Right cardiac atrium (tissue), 5 donors: ENCODE measurements at regions not wholly inside any gene's neighbourhood (a gene's known extent, or its start where the extent isn't known, plus 50 kb on each side); places are given as distances from the start of the nearest gene placed in this dataset.

ENCODE experiments used
- ATAC-seq, 2 donors: fragments of 200-7000 bp; cut with Tn5 transposase; one replicate each; pipeline versions ENCODE4 v1.8.0 to v1.9.1; 2020; ENCODE audit warnings: moderate library complexity in 2 of 2, mild to moderate bottlenecking in 1 of 2
- DNase-seq, 3 donors: peaks; one replicate each; pipeline ENCODE4 v3.0.0-alpha.2; 2020
- H3K27ac ChIP-seq: one replicate; pipeline ENCODE4 v1.5.1; 2013; ENCODE audit warnings: mild to moderate bottlenecking, low read length, control low read depth, moderate library complexity
- H3K27me3 ChIP-seq: one replicate; pipeline ENCODE4 v1.6.1; 2013; ENCODE audit not compliant: control insufficient read depth, insufficient read depth
- H3K4me1 ChIP-seq: one replicate; pipeline ENCODE4 v1.6.1; 2013; ENCODE audit warnings: low read length; ENCODE audit not compliant: control insufficient read depth, insufficient read depth
- H3K4me3 ChIP-seq: one replicate; pipeline ENCODE4 v1.5.1; 2013; ENCODE audit warnings: low read length, control low read depth
- H3K9me3 ChIP-seq: one replicate; pipeline ENCODE4 v1.6.1; 2013; ENCODE audit warnings: low read length; ENCODE audit not compliant: control insufficient read depth
- WGBS: extraction: QIAGEN DNeasy Blood & Tissue Kit; methylation state at CpG from one replicate; pipeline ENCODE4 v1.1.7; 2013; 5-methylcytosine and 5-hydroxymethylcytosine counted together
- intact Hi-C, 4 donors: fragments of 100-400 bp; cut with DNase I; formaldehyde crosslinking; loops; one replicate each; pipeline versions ENCODE4 v1.11.0 to v1.14.0; 2022 to 2023
- donor health status: healthy with polysubstance abuse.
- donor health status: DM: no; HTN: yes; CAD: no.
- donor health status: DM: no; HTN: no; CAD: no.
- donor health status: DM: no; HTN: yes; CAD: no; lungs with severe emphysema.
- donor health status: DM: yes; HTN: yes; CAD: no.

- ATAC-seq (peak; percentile 50 to 64), DNase-seq (no peak)
- Histone ChIP-seq H3K4me1 (no peaks in the 10 kb centered on the region), H3K9me3 (no peaks in the 10 kb centered on the region), H3K27me3 (no peaks in the 10 kb centered on the region), H3K4me3 (no peak overlapping the region), H3K27ac (no peak overlapping the region)
- WGBS = 11% methylated on average over 1 of the region's 1 CpG
- intact Hi-C loops = no loop called here
These were observed 982.1 kb downstream of the DTWD2 start for GRCh38 chr5:118006219-118006618.

GRCh38 chr5:117999939-118000549 lies 988.3 kb downstream of the DTWD2 start:
- Histone ChIP-seq H3K4me1 (no peaks in the 10 kb centered on the region), H3K27me3 (no peaks in the 10 kb centered on the region), H3K9me3 (no peaks in the 10 kb centered on the region), H3K4me3 (no peak overlapping the region), H3K27ac (no peak overlapping the region)
- DNase-seq = no peak
- intact Hi-C loops = no loop called here
- peak; percentile 18 to 38 for ATAC-seq
- 42% methylated on average over 3 of the region's 3 CpGs for WGBS

GRCh38 chr5:117982691-117983090 lies 1005.7 kb downstream of the DTWD2 start:
- H3K27me3 ChIP-seq = no peaks in the 10 kb centered on the region
- 43% methylated on average over 2 of the region's 2 CpGs for WGBS
- no peak for ATAC-seq
- H3K4me1 ChIP-seq = no peaks in the 10 kb centered on the region
- H3K27ac ChIP-seq = no peak overlapping the region
- H3K4me3 ChIP-seq = no peak overlapping the region
- no peaks in the 10 kb centered on the region for H3K9me3 ChIP-seq
- intact Hi-C loops = no loop called here
- peak in 1 of 3 donors; percentile 25 for DNase-seq

- Histone ChIP-seq H3K9me3 (no peaks in the 10 kb centered on the region), H3K4me3 (no peak overlapping the region), H3K4me1 (no peaks in the 10 kb centered on the region), H3K27ac (no peak overlapping the region), H3K27me3 (no peaks in the 10 kb centered on the region)
- intact Hi-C loops = no loop called here
- no peak for DNase-seq
- no peak for ATAC-seq
- WGBS = 93% methylated on average over 1 of the region's 1 CpG
These were observed 1014.6 kb downstream of the DTWD2 start for GRCh38 chr5:117973785-117974184.

- DNase-seq (no peak), ATAC-seq (no peak)
- no peaks in the 10 kb centered on the region for H3K9me3 ChIP-seq
- no peaks in the 10 kb centered on the region for H3K4me1 ChIP-seq
- H3K27me3 ChIP-seq = no peaks in the 10 kb centered on the region
- H3K4me3 ChIP-seq = no peak overlapping the region
- WGBS = 90% methylated on average over 3 of the region's 3 CpGs
- intact Hi-C loops = no loop called here
- H3K27ac ChIP-seq = no peak overlapping the region
These were observed 1032.5 kb downstream of the DTWD2 start for GRCh38 chr5:117955831-117956230.

- intact Hi-C loops = no loop called here
- no peak for DNase-seq
- WGBS = 95% methylated on average over 1 of the region's 1 CpG
- Histone ChIP-seq H3K9me3 (no peaks in the 10 kb centered on the region), H3K27ac (no peak overlapping the region), H3K27me3 (no peaks in the 10 kb centered on the region), H3K4me1 (no peaks in the 10 kb centered on the region), H3K4me3 (no peak overlapping the region)
- ATAC-seq = no peak
These were observed 1034.0 kb downstream of the DTWD2 start for GRCh38 chr5:117954331-117954730.

GRCh38 chr5:117953272-117953671 lies 1035.1 kb downstream of the DTWD2 start:
- Histone ChIP-seq H3K27ac (no peak overlapping the region), H3K27me3 (no peaks in the 10 kb centered on the region), H3K9me3 (no peaks in the 10 kb centered on the region), H3K4me1 (no peaks in the 10 kb centered on the region), H3K4me3 (no peak overlapping the region)
- WGBS = 93% methylated on average over 13 of the region's 13 CpGs
- intact Hi-C loops = no loop called here
- DNase-seq = peak in 1 of 3 donors; percentile 24
- no peak for ATAC-seq

GRCh38 chr5:117947836-117948235 lies 1040.5 kb downstream of the DTWD2 start:
- ATAC-seq (no peak), DNase-seq (no peak)
- no peaks in the 10 kb centered on the region for H3K9me3 ChIP-seq
- intact Hi-C loops = no loop called here
- no peak overlapping the region for H3K27ac ChIP-seq
- no peak overlapping the region for H3K4me3 ChIP-seq
- WGBS = 94% methylated on average over 2 of the region's 2 CpGs
- H3K27me3 ChIP-seq = no peaks in the 10 kb centered on the region
- no peaks in the 10 kb centered on the region for H3K4me1 ChIP-seq

GRCh38 chr5:117947121-117947520 lies 1041.2 kb downstream of the DTWD2 start:
- H3K4me3 ChIP-seq = no peak overlapping the region
- 85% methylated on average over 2 of the region's 2 CpGs for WGBS
- H3K4me1 ChIP-seq = no peaks in the 10 kb centered on the region
- H3K27me3 ChIP-seq = no peaks in the 10 kb centered on the region
- DNase-seq (no peak), ATAC-seq (no peak)
- no peaks in the 10 kb centered on the region for H3K9me3 ChIP-seq
- intact Hi-C loops = no loop called here
- no peak overlapping the region for H3K27ac ChIP-seq

GRCh38 chr5:117945258-117945657 lies 1043.1 kb downstream of the DTWD2 start:
- Histone ChIP-seq H3K27ac (no peak overlapping the region), H3K4me1 (no peaks in the 10 kb centered on the region), H3K9me3 (no peaks in the 10 kb centered on the region), H3K27me3 (no peaks in the 10 kb centered on the region), H3K4me3 (no peak overlapping the region)
- WGBS = 84% methylated on average over 2 of the region's 2 CpGs
- DNase-seq = no peak
- ATAC-seq = no peak
- intact Hi-C loops = no loop called here

- ATAC-seq (no peak), DNase-seq (no peak)
- Histone ChIP-seq H3K4me1 (no peaks in the 10 kb centered on the region), H3K27me3 (no peaks in the 10 kb centered on the region), H3K9me3 (no peaks in the 10 kb centered on the region), H3K4me3 (no peak overlapping the region), H3K27ac (no peak overlapping the region)
- intact Hi-C loops = no loop called here
- WGBS = 33% methylated on average over 3 of the region's 3 CpGs
These were observed 1044.8 kb downstream of the DTWD2 start for GRCh38 chr5:117943541-117943940.
